K562 (cell line): ENCODE measurements at regions not wholly inside any gene's neighbourhood (a gene's known extent, or its start where the extent isn't known, plus 50 kb on each side); places are given as distances from the start of the nearest gene placed in this dataset.

Experiments used
- BMI1 ChIP-seq: fragments of 150-350 bp; IDR thresholded peaks from 2 replicates; pipeline ENCODE4 v1.6.1; 2014; ENCODE audit warnings: low read length
- BRCA1 ChIP-seq, 2 experiments: fragments of 450-650 bp in 1 of 2; sonication (generic) in 1 of 2; formaldehyde crosslinking in 1 of 2; IDR thresholded peaks; 2 replicates each; pipeline versions ENCODE4 v1.5.0 to v1.6.1; 2017 to 2020; ENCODE audit warnings: mild to moderate bottlenecking in 1 of 2, missing genetic modification reagents in 1 of 2
- ETV1 ChIP-seq: fragments of 450-650 bp; conservative IDR thresholded peaks from 2 replicates; pipeline ENCODE4 v1.6.1; 2016; ENCODE audit warnings: missing genetic modification characterization, control low read depth, low read depth, missing compliant biosample characterization
- FOSL1 ChIP-seq: fragments of 200-800 bp; sonication (Bioruptor generic); conservative IDR thresholded peaks from 2 replicates; pipeline ENCODE4 v1.6.1; 2016; ENCODE audit warnings: missing genetic modification characterization, missing compliant biosample characterization
- FOXP1 ChIP-seq: sonication (generic); formaldehyde crosslinking; IDR thresholded peaks from 2 replicates; pipeline ENCODE4 v1.8.0; 2022; ENCODE audit warnings: mild to moderate bottlenecking, missing genetic modification reagents
- GATAD2A ChIP-seq: fragments of 450-650 bp; IDR thresholded peaks from 2 replicates; pipeline ENCODE4 v1.6.1; 2017
- HNRNPH1 ChIP-seq: fragments of 200-400 bp; formaldehyde crosslinking; optimal IDR thresholded peaks from 2 replicates; pipeline ENCODE3; 2017; ENCODE audit warnings: low read depth, mild to moderate bottlenecking, low read length, moderate library complexity
- HNRNPL ChIP-seq: fragments of 200-400 bp; formaldehyde crosslinking; IDR thresholded peaks from 2 replicates; pipeline ENCODE4 v1.6.1; 2017; ENCODE audit warnings: low read depth, mild to moderate bottlenecking, low read length
- ILF3 ChIP-seq: fragments of 450-650 bp; IDR thresholded peaks from 2 replicates; pipeline ENCODE4 v1.6.1; 2018; ENCODE audit warnings: antibody characterized with exemption, mild to moderate bottlenecking, moderate library complexity, borderline replicate concordance
- ILK ChIP-seq: fragments of 450-650 bp; IDR thresholded peaks from 2 replicates; pipeline ENCODE4 v1.6.1; 2016; ENCODE audit warnings: missing genetic modification characterization, low read depth, mild to moderate bottlenecking, missing compliant biosample characterization, moderate library complexity, borderline replicate concordance
- RBBP5 ChIP-seq: fragments of 200-600 bp; sonication (generic); IDR thresholded peaks from 2 replicates; pipeline ENCODE4 v1.6.1; 2012; ENCODE audit warnings: borderline replicate concordance, mild to moderate bottlenecking, low read length, control low read depth, inconsistent platforms; ENCODE audit not compliant: insufficient read depth, poor library complexity, severe bottlenecking
- TBL1XR1 ChIP-seq, 2 experiments: IDR thresholded peaks; 2 replicates each; pipeline ENCODE4 v1.6.1; 2012; ENCODE audit warnings: improper control_type of control experiment in 2 of 2, low read length in 2 of 2, mild to moderate bottlenecking in 1 of 2
- ZNF551 ChIP-seq: fragments of 250-450 bp; sonication (Bioruptor Pico); IDR thresholded peaks from 2 replicates; pipeline ENCODE4 v1.5.0; 2021; ENCODE audit warnings: mild to moderate bottlenecking, moderate library complexity
- ZNF583 ChIP-seq: fragments of 250-450 bp; sonication (Bioruptor Pico); IDR thresholded peaks from 2 replicates; pipeline ENCODE4 v1.4.0; 2020
- TF ChIP-seq, protein P1 (sequence below): fragments of 450-650 bp; formaldehyde crosslinking; IDR thresholded peaks from 2 replicates; pipeline ENCODE4 v1.4.0; 2020; ENCODE audit warnings: mild to moderate bottlenecking, moderate library complexity
- TF ChIP-seq, protein P2 (sequence below): conservative IDR thresholded peaks from 2 replicates; pipeline ENCODE4 v1.6.1; 2011; ENCODE audit warnings: low read depth, mild to moderate bottlenecking, low read length; ENCODE audit not compliant: control insufficient read depth
- TF ChIP-seq, protein P3 (sequence below): fragments of 250-450 bp; sonication (Bioruptor Pico); IDR thresholded peaks from 2 replicates; pipeline ENCODE4 v1.5.0; 2021
- TF ChIP-seq, protein P4 (sequence below): fragments of 450-650 bp; IDR thresholded peaks from 2 replicates; pipeline ENCODE4 v1.6.1; 2018; ENCODE audit not compliant: partially characterized antibody
- TF ChIP-seq, protein P5 (sequence below): sonication (generic); formaldehyde crosslinking; IDR thresholded peaks from 2 replicates; pipeline ENCODE4 v1.8.0; 2022; ENCODE audit warnings: mild to moderate bottlenecking, missing genetic modification reagents

DNA sequence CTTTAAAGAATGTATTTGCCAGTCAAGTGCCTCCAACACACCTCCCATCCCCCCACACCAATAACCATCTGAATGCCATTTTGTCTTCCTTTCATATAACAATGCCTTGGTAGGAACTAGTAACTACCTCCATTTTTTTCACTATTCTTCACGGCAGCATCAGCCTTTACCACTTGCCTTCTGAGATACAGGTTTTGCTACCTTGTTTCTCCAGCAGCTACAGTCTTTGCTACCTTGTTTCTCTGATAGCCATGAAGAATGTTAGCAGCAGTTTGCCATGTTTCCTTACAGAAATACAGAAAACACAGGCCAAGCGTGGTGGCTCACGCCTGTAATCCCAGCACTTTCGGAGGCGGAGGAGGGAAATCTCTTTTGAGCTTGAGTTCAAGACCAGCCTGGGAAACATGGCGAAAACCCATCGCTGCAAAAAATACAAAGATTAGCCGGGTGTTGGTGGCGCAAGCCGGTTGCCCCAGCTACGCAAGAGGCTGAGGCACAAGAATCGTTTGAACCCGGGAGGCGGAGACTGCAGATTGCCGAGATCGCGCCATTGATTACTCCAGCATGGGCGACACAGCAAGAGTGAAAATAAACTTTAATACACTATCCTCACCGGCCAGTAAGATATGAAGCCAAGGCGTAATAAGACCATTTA lies 100.9 kb downstream of the HFE start (continued):
- TF ChIP-seq HNRNPL (no peak), BRCA1 (IDR thresholded peaks at IDR 0.05) (no peak), BRCA1 (CRISPR knock-in tag; IDR thresholded peaks at IDR 0.05) (no peak), ZNF551 (CRISPR knock-in tag) (no peak; the same call in 1 of the 2 replicates), RBBP5 (no peak), ILK (tag) (no peak), TBL1XR1 (IDR thresholded peaks at IDR 0.05; ENCODE audit: low read length in 2 of 2) (peak in 1 of 2 experiments; percentile 70; a peak in 2 of 4 replicates), ZNF583 (CRISPR knock-in tag) (0 out of 2 replicates have a peak, but pooled peaks have one; percentile 32), GATAD2A (no peak; the same call in 1 of the 2 replicates), FOSL1 (tag) (no peak), BMI1 (0 out of 2 replicates have a peak, but pooled peaks have one; percentile 55), FOXP1 (CRISPR knock-in tag) (no peak), ETV1 (peak; percentile 5; the same call in 1 of the 2 replicates), HNRNPH1 (no peak), ILF3 (no peak)
- TF ChIP-seq, protein P1, sequence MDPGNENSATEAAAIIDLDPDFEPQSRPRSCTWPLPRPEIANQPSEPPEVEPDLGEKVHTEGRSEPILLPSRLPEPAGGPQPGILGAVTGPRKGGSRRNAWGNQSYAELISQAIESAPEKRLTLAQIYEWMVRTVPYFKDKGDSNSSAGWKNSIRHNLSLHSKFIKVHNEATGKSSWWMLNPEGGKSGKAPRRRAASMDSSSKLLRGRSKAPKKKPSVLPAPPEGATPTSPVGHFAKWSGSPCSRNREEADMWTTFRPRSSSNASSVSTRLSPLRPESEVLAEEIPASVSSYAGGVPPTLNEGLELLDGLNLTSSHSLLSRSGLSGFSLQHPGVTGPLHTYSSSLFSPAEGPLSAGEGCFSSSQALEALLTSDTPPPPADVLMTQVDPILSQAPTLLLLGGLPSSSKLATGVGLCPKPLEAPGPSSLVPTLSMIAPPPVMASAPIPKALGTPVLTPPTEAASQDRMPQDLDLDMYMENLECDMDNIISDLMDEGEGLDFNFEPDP (CRISPR knock-in tag): no peak
- TF ChIP-seq, protein P2, sequence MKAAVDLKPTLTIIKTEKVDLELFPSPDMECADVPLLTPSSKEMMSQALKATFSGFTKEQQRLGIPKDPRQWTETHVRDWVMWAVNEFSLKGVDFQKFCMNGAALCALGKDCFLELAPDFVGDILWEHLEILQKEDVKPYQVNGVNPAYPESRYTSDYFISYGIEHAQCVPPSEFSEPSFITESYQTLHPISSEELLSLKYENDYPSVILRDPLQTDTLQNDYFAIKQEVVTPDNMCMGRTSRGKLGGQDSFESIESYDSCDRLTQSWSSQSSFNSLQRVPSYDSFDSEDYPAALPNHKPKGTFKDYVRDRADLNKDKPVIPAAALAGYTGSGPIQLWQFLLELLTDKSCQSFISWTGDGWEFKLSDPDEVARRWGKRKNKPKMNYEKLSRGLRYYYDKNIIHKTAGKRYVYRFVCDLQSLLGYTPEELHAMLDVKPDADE: no peak
- TF ChIP-seq, protein P3, sequence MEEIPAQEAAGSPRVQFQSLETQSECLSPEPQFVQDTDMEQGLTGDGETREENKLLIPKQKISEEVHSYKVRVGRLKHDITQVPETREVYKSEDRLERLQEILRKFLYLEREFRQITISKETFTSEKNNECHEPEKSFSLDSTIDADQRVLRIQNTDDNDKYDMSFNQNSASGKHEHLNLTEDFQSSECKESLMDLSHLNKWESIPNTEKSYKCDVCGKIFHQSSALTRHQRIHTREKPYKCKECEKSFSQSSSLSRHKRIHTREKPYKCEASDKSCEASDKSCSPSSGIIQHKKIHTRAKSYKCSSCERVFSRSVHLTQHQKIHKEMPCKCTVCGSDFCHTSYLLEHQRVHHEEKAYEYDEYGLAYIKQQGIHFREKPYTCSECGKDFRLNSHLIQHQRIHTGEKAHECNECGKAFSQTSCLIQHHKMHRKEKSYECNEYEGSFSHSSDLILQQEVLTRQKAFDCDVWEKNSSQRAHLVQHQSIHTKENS (CRISPR knock-in tag): no peak
- TF ChIP-seq, protein P4, sequence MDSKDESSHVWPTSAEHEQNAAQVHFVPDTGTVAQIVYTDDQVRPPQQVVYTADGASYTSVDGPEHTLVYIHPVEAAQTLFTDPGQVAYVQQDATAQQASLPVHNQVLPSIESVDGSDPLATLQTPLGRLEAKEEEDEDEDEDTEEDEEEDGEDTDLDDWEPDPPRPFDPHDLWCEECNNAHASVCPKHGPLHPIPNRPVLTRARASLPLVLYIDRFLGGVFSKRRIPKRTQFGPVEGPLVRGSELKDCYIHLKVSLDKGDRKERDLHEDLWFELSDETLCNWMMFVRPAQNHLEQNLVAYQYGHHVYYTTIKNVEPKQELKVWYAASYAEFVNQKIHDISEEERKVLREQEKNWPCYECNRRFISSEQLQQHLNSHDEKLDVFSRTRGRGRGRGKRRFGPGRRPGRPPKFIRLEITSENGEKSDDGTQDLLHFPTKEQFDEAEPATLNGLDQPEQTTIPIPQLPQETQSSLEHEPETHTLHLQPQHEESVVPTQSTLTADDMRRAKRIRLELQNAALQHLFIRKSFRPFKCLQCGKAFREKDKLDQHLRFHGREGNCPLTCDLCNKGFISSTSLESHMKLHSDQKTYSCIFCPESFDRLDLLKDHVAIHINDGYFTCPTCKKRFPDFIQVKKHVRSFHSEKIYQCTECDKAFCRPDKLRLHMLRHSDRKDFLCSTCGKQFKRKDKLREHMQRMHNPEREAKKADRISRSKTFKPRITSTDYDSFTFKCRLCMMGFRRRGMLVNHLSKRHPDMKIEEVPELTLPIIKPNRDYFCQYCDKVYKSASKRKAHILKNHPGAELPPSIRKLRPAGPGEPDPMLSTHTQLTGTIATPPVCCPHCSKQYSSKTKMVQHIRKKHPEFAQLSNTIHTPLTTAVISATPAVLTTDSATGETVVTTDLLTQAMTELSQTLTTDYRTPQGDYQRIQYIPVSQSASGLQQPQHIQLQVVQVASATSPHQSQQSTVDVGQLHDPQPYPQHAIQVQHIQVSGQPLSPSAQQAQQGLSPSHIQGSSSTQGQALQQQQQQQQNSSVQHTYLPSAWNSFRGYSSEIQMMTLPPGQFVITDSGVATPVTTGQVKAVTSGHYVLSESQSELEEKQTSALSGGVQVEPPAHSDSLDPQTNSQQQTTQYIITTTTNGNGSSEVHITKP: no peak
- TF ChIP-seq, protein P5, sequence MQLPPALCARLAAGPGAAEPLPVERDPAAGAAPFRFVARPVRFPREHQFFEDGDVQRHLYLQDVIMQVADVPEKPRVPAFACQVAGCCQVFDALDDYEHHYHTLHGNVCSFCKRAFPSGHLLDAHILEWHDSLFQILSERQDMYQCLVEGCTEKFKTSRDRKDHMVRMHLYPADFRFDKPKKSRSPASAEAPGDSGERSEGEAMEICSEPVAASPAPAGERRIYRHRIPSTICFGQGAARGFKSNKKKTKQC (CRISPR knock-in tag): no peak
